ENCODE measurements at regions not wholly inside any gene's neighbourhood (a gene's known extent, or its start where the extent isn't known, plus 50 kb on each side); places are given as distances from the start of the nearest gene placed in this dataset.

- Histone ChIP-seq H3K27me3 (no peaks in the 10 kb centered on the region), H3K79me2 (no peaks in the 10 kb centered on the region), H4K20me1 (ENCODE audit: insufficient read depth, poor library complexity, severe bottlenecking) (no peaks in the 10 kb centered on the region), H3K36me3 (replicated peaks; ENCODE audit: insufficient read depth, low read depth) (no peaks in the 10 kb centered on the region), H3K9me2 (replicated peaks; ENCODE audit: insufficient read depth) (no peaks in the 10 kb centered on the region), H3K9me3 (ENCODE audit: low read depth) (no peaks in the 10 kb centered on the region), H3K4me3 (no peak overlapping the region), H3K4me2 (no peak overlapping the region), H3K4me1 (ENCODE audit: insufficient read depth) (no peaks in the 10 kb centered on the region), H3K27ac (no peak overlapping the region), H2AFZ (no peak overlapping the region)
- 77% methylated on average over 6 of the region's 6 CpGs for WGBS (ENCODE audit: low lambda C conversion rate, missing lambda C conversion rate)
- no peak for DNase-seq (ENCODE audit: low spot score)
- TF ChIP-seq CTCF (IDR thresholded peaks at IDR 0.05; ENCODE audit: poor library complexity), result no peak
Measured at GRCh38 chr5:98105681-98106080, 667.8 kb upstream of the RGMB start.

- TF ChIP-seq CTCF (IDR thresholded peaks at IDR 0.05; ENCODE audit: poor library complexity) (no peak), EZH2phosphoT487 (IDR thresholded peaks at IDR 0.05; ENCODE audit: low read depth, severe bottlenecking, unreplicated experiment) (no peak), EZH2 (IDR thresholded peaks at IDR 0.05; ENCODE audit: borderline replicate concordance) (no peak)
- H3K36me3 ChIP-seq (replicated peaks; ENCODE audit: insufficient read depth, low read depth), result no peaks in the 10 kb centered on the region
- H3K27me3 ChIP-seq, result no peaks in the 10 kb centered on the region
- no peak overlapping the region for H3K4me3 ChIP-seq
- DNase-seq (ENCODE audit: low spot score), result no peak
- H4K20me1 ChIP-seq (ENCODE audit: insufficient read depth, poor library complexity, severe bottlenecking), result no peaks in the 10 kb centered on the region
- H3K9me3 ChIP-seq (ENCODE audit: low read depth), result no peaks in the 10 kb centered on the region
- H3K79me2 ChIP-seq, result no peaks in the 10 kb centered on the region
- no peaks in the 10 kb centered on the region for H3K9me2 ChIP-seq (replicated peaks; ENCODE audit: insufficient read depth)
- H3K27ac ChIP-seq, result no peak overlapping the region
- no peak overlapping the region for H2AFZ ChIP-seq
- H3K4me1 ChIP-seq (ENCODE audit: insufficient read depth), result no peaks in the 10 kb centered on the region
- H3K4me2 ChIP-seq, result no peak overlapping the region
- WGBS (ENCODE audit: low lambda C conversion rate, missing lambda C conversion rate), result 73% methylated on average over 4 of the region's 4 CpGs
Measured at GRCh38 chr5:98106116-98107031, 667.1 kb upstream of the RGMB start.

GRCh38 chr5:98108497-98108896 lies 665.0 kb upstream of the RGMB start:
- H3K4me2 ChIP-seq, result no peak overlapping the region
- H3K4me3 ChIP-seq, result no peak overlapping the region
- H3K27me3 ChIP-seq, result no peaks in the 10 kb centered on the region
- no peak overlapping the region for H2AFZ ChIP-seq
- TF ChIP-seq CTCF (IDR thresholded peaks at IDR 0.05; ENCODE audit: poor library complexity) (no peak), EZH2 (IDR thresholded peaks at IDR 0.05; ENCODE audit: borderline replicate concordance) (no peak), EZH2phosphoT487 (IDR thresholded peaks at IDR 0.05; ENCODE audit: low read depth, severe bottlenecking, unreplicated experiment) (no peak)
- no peaks in the 10 kb centered on the region for H4K20me1 ChIP-seq (ENCODE audit: insufficient read depth, poor library complexity, severe bottlenecking)
- H3K4me1 ChIP-seq (ENCODE audit: insufficient read depth), result no peaks in the 10 kb centered on the region
- H3K27ac ChIP-seq, result no peak overlapping the region
- H3K79me2 ChIP-seq, result no peaks in the 10 kb centered on the region
- H3K36me3 ChIP-seq (replicated peaks; ENCODE audit: insufficient read depth, low read depth), result no peaks in the 10 kb centered on the region
- H3K9me3 ChIP-seq (ENCODE audit: low read depth), result no peaks in the 10 kb centered on the region
- no peaks in the 10 kb centered on the region for H3K9me2 ChIP-seq (replicated peaks; ENCODE audit: insufficient read depth)
- 68% methylated on average over 1 of the region's 1 CpG for WGBS (ENCODE audit: low lambda C conversion rate, missing lambda C conversion rate)
- no peak for DNase-seq (ENCODE audit: low spot score)
